ENCODE measurements at regions not wholly inside any gene's neighbourhood (a gene's known extent, or its start where the extent isn't known, plus 50 kb on each side); places are given as distances from the start of the nearest gene placed in this dataset.

DNA sequence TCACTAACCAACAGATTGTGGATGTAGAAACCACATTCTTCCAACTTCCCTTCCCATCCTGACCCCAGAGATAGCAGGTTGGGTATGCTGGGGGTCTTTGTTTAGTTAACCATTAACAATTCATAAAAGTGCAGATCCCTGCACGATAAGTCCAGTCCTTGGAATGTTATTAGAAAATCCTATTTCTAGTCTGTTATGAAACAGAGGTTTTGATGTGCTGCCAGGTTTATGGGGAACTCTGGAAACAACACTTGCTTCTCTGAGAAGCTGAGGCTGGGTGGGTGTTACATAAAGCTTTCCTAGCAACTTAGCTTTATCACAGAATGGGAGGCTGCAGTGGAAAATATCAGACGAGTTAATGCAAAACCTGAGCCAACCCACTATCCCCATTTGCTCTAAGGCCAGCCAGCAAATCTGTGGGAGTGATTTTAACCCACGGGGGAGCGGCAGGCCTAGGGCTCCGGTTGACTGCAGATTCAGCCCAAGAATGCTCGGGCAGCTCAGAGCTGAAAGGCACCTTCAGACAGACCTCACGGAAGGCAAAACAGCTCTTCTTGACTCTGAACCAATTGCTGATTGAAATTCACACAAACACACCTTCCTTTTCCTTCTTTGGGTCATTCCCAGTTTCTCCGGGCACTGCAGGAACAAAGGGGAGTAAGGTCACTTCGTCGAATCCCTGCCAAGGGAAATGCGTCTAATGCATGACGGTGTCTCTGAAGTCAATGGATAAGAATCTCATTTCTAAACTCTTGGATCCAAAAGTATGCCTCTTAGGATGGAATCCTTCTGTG is 111.7 kb upstream of the IRF2BP2 start:
- TF ChIP-seq MYNN (IDR thresholded peaks at IDR 0.05) (no peak), MYNN (CRISPR knock-in tag; IDR thresholded peaks at IDR 0.05) (no peak), CEBPB (tag; IDR thresholded peaks at IDR 0.05) (no peak), ZNF644 (tag; IDR thresholded peaks at IDR 0.05; ENCODE audit: low read depth) (no peak), SREBF2 (CRISPR knock-in tag; IDR thresholded peaks at IDR 0.05) (no peak), BRCA1 (IDR thresholded peaks at IDR 0.05) (no peak), BRCA1 (CRISPR knock-in tag; IDR thresholded peaks at IDR 0.05) (no peak), ILK (tag; IDR thresholded peaks at IDR 0.05; ENCODE audit: borderline replicate concordance, low read depth) (no peak), POLR2AphosphoS5 (IDR thresholded peaks at IDR 0.05; ENCODE audit: control insufficient read depth, insufficient read depth, low read depth, low read length) (no peak), DIDO1 (tag; IDR thresholded peaks at IDR 0.05; ENCODE audit: low read depth) (no peak), TGIF2 (CRISPR knock-in tag; IDR thresholded peaks at IDR 0.05) (no peak)
- TF ChIP-seq, protein P1, sequence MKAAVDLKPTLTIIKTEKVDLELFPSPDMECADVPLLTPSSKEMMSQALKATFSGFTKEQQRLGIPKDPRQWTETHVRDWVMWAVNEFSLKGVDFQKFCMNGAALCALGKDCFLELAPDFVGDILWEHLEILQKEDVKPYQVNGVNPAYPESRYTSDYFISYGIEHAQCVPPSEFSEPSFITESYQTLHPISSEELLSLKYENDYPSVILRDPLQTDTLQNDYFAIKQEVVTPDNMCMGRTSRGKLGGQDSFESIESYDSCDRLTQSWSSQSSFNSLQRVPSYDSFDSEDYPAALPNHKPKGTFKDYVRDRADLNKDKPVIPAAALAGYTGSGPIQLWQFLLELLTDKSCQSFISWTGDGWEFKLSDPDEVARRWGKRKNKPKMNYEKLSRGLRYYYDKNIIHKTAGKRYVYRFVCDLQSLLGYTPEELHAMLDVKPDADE (conservative IDR thresholded peaks at IDR 0.05; ENCODE audit: control insufficient read depth, low read depth, low read length): no peak
- TF ChIP-seq, protein P2, sequence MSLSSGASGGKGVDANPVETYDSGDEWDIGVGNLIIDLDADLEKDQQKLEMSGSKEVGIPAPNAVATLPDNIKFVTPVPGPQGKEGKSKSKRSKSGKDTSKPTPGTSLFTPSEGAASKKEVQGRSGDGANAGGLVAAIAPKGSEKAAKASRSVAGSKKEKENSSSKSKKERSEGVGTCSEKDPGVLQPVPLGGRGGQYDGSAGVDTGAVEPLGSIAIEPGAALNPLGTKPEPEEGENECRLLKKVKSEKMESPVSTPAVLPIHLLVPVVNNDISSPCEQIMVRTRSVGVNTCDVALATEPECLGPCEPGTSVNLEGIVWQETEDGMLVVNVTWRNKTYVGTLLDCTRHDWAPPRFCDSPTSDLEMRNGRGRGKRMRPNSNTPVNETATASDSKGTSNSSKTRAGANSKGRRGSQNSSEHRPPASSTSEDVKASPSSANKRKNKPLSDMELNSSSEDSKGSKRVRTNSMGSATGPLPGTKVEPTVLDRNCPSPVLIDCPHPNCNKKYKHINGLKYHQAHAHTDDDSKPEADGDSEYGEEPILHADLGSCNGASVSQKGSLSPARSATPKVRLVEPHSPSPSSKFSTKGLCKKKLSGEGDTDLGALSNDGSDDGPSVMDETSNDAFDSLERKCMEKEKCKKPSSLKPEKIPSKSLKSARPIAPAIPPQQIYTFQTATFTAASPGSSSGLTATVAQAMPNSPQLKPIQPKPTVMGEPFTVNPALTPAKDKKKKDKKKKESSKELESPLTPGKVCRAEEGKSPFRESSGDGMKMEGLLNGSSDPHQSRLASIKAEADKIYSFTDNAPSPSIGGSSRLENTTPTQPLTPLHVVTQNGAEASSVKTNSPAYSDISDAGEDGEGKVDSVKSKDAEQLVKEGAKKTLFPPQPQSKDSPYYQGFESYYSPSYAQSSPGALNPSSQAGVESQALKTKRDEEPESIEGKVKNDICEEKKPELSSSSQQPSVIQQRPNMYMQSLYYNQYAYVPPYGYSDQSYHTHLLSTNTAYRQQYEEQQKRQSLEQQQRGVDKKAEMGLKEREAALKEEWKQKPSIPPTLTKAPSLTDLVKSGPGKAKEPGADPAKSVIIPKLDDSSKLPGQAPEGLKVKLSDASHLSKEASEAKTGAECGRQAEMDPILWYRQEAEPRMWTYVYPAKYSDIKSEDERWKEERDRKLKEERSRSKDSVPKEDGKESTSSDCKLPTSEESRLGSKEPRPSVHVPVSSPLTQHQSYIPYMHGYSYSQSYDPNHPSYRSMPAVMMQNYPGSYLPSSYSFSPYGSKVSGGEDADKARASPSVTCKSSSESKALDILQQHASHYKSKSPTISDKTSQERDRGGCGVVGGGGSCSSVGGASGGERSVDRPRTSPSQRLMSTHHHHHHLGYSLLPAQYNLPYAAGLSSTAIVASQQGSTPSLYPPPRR (CRISPR knock-in tag; IDR thresholded peaks at IDR 0.05; ENCODE audit: borderline replicate concordance): no peak
- TF ChIP-seq, protein P3, sequence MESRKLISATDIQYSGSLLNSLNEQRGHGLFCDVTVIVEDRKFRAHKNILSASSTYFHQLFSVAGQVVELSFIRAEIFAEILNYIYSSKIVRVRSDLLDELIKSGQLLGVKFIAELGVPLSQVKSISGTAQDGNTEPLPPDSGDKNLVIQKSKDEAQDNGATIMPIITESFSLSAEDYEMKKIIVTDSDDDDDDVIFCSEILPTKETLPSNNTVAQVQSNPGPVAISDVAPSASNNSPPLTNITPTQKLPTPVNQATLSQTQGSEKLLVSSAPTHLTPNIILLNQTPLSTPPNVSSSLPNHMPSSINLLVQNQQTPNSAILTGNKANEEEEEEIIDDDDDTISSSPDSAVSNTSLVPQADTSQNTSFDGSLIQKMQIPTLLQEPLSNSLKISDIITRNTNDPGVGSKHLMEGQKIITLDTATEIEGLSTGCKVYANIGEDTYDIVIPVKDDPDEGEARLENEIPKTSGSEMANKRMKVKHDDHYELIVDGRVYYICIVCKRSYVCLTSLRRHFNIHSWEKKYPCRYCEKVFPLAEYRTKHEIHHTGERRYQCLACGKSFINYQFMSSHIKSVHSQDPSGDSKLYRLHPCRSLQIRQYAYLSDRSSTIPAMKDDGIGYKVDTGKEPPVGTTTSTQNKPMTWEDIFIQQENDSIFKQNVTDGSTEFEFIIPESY (CRISPR knock-in tag; IDR thresholded peaks at IDR 0.05): no peak
- TF ChIP-seq, protein P4, sequence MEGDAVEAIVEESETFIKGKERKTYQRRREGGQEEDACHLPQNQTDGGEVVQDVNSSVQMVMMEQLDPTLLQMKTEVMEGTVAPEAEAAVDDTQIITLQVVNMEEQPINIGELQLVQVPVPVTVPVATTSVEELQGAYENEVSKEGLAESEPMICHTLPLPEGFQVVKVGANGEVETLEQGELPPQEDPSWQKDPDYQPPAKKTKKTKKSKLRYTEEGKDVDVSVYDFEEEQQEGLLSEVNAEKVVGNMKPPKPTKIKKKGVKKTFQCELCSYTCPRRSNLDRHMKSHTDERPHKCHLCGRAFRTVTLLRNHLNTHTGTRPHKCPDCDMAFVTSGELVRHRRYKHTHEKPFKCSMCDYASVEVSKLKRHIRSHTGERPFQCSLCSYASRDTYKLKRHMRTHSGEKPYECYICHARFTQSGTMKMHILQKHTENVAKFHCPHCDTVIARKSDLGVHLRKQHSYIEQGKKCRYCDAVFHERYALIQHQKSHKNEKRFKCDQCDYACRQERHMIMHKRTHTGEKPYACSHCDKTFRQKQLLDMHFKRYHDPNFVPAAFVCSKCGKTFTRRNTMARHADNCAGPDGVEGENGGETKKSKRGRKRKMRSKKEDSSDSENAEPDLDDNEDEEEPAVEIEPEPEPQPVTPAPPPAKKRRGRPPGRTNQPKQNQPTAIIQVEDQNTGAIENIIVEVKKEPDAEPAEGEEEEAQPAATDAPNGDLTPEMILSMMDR (IDR thresholded peaks at IDR 0.05 in 2 of 3, conservative IDR thresholded peaks at IDR 0.05 in 1 of 3; ENCODE audit: insufficient read depth in 2 of 3, low read depth in 1 of 3, low read length in 3 of 3): no peak

Measured in K562 (cell line).